Neural progenitor cell (in vitro differentiated cells): ENCODE measurements at regions not wholly inside any gene's neighbourhood (a gene's known extent, or its start where the extent isn't known, plus 50 kb on each side); places are given as distances from the start of the nearest gene placed in this dataset.

ENCODE experiments used
- DNase-seq: peaks from one replicate; pipeline ENCODE4 v3.0.0-alpha.2; 2016; ENCODE audit warnings: low spot score
- H2AFZ ChIP-seq: fragments of 200-600 bp; sonication (generic); replicated peaks from 2 replicates; pipeline ENCODE4 v1.6.1; 2016; ENCODE audit warnings: antibody characterized with exemption
- H3F3A ChIP-seq: fragments of 200-600 bp; sonication (generic); 2 replicates; pipeline ENCODE4 v1.6.1; 2016; ENCODE audit warnings: antibody characterized with exemption, low read depth
- H3K27ac ChIP-seq: fragments of 200-600 bp; sonication (generic); 2 replicates; pipeline ENCODE4 v1.5.1; 2016; ENCODE audit warnings: mild to moderate bottlenecking
- H3K27me3 ChIP-seq: fragments of 200-600 bp; sonication (generic); 2 replicates; pipeline ENCODE4 v1.6.1; 2016; ENCODE audit warnings: mild to moderate bottlenecking, moderate library complexity
- H3K36me3 ChIP-seq: fragments of 200-600 bp; sonication (generic); 2 replicates; pipeline ENCODE4 v1.5.1; 2016
- H3K4me1 ChIP-seq: fragments of 200-600 bp; sonication (generic); 2 replicates; pipeline ENCODE4 v1.6.1; 2016; ENCODE audit warnings: mixed run types
- H3K4me2 ChIP-seq: fragments of 200-600 bp; sonication (generic); 2 replicates; pipeline ENCODE4 v1.6.1; 2016
- H3K4me3 ChIP-seq: fragments of 200-600 bp; sonication (generic); 2 replicates; pipeline ENCODE4 v1.5.1; 2016
- H3K79me2 ChIP-seq: fragments of 200-600 bp; sonication (generic); 2 replicates; pipeline ENCODE4 v1.6.1; 2016; ENCODE audit warnings: low read depth
- H3K9ac ChIP-seq: fragments of 200-600 bp; sonication (generic); 2 replicates; pipeline ENCODE4 v1.6.1; 2016
- H3K9me3 ChIP-seq: fragments of 200-600 bp; sonication (generic); 2 replicates; pipeline ENCODE4 v1.5.1; 2016; ENCODE audit warnings: low read depth
- H4K20me1 ChIP-seq: fragments of 200-600 bp; sonication (generic); 2 replicates; pipeline ENCODE4 v1.6.1; 2016; ENCODE audit warnings: low read depth
- H3K27ac Mint-ChIP-seq: 3 replicates; pipeline ENCODE4 v1.8.0; 2021; ENCODE audit warnings: mixed read lengths
- H3K27me3 Mint-ChIP-seq: 2 replicates; pipeline ENCODE4 v1.8.0; 2022; ENCODE audit warnings: low read depth, mild to moderate bottlenecking, inconsistent platforms, moderate library complexity, mixed read lengths; ENCODE audit not compliant: insufficient read depth
- H3K36me3 Mint-ChIP-seq: 3 replicates; pipeline ENCODE4 v1.8.0; 2021; ENCODE audit warnings: mixed read lengths
- H3K4me1 Mint-ChIP-seq: 3 replicates; pipeline ENCODE4 v1.8.0; 2021; ENCODE audit warnings: mixed read lengths
- H3K4me3 Mint-ChIP-seq: 3 replicates; pipeline ENCODE4 v1.8.0; 2021; ENCODE audit warnings: mild to moderate bottlenecking, moderate library complexity, mixed read lengths
- H3K9me3 Mint-ChIP-seq: 3 replicates; pipeline ENCODE4 v1.8.0; 2020; ENCODE audit warnings: mixed read lengths
- CTCF ChIP-seq: fragments of 200-600 bp; sonication (generic); IDR thresholded peaks from 2 replicates; pipeline ENCODE4 v1.5.1; 2017; ENCODE audit warnings: antibody characterized with exemption, mild to moderate bottlenecking
- EZH2 ChIP-seq: fragments of 200-600 bp; sonication (generic); IDR thresholded peaks from 2 replicates; pipeline ENCODE4 v1.6.1; 2017; ENCODE audit warnings: antibody characterized with exemption, mild to moderate bottlenecking, moderate library complexity
- EZH2phosphoT487 ChIP-seq: fragments of 200-600 bp; sonication (generic); IDR thresholded peaks from 2 replicates; pipeline ENCODE4 v1.6.1; 2017; ENCODE audit warnings: antibody characterized with exemption

GRCh38 chr2:176597916-176598315, 328.7 kb downstream of the MTX2 start:
- Histone ChIP-seq H4K20me1 (no peaks in the 10 kb centered on the region), H3K9ac (no peak overlapping the region), H3K36me3 (no peaks in the 10 kb centered on the region), H3K4me1 (no peaks in the 10 kb centered on the region), H3K4me2 (no peak overlapping the region), H3K27ac (no peak overlapping the region), H3F3A (no peaks in the 10 kb centered on the region), H3K27me3 (peaks cover 1% of the 10 kb centered on the region), H2AFZ (no peak overlapping the region), H3K4me3 (no peak overlapping the region), H3K9me3 (no peaks in the 10 kb centered on the region), H3K79me2 (no peaks in the 10 kb centered on the region)
- no peaks in the 10 kb centered on the region for H3K9me3 Mint-ChIP-seq
- TF ChIP-seq CTCF = no peak
- TF ChIP-seq EZH2phosphoT487 = no peak
- TF ChIP-seq EZH2 = no peak
- H3K27me3 Mint-ChIP-seq = peaks cover 2% of the 10 kb centered on the region
- H3K27ac Mint-ChIP-seq = no peak overlapping the region
- DNase-seq = no peak
- no peaks in the 10 kb centered on the region for H3K36me3 Mint-ChIP-seq
- H3K4me1 Mint-ChIP-seq = peaks cover 5% of the 10 kb centered on the region
- H3K4me3 Mint-ChIP-seq = no peak overlapping the region

GRCh38 chr2:176598351-176598750, 329.1 kb downstream of the MTX2 start:
- peaks cover 5% of the 10 kb centered on the region for H3K4me1 Mint-ChIP-seq
- no peaks in the 10 kb centered on the region for H4K20me1 ChIP-seq

GRCh38 chr2:176599796-176600485, 330.7 kb downstream of the MTX2 start:
- peaks cover 11% of the 10 kb centered on the region for H3K27me3 ChIP-seq
- TF ChIP-seq EZH2phosphoT487 = no peak
- no peak for TF ChIP-seq CTCF
- no peak for TF ChIP-seq EZH2
- DNase-seq = peak; percentile 9
- H4K20me1 ChIP-seq = no peaks in the 10 kb centered on the region
- H3K9ac ChIP-seq = no peak overlapping the region
- Mint-ChIP-seq H3K27ac (no peak overlapping the region), H3K36me3 (no peaks in the 10 kb centered on the region), H3K4me1 (peaks cover 5% of the 10 kb centered on the region), H3K4me3 (no peak overlapping the region), H3K9me3 (no peaks in the 10 kb centered on the region), H3K27me3 (peaks cover 2% of the 10 kb centered on the region)
- H3K27ac ChIP-seq = no peak overlapping the region
- no peaks in the 10 kb centered on the region for H3K4me1 ChIP-seq
- H3K36me3 ChIP-seq = no peaks in the 10 kb centered on the region
- no peaks in the 10 kb centered on the region for H3F3A ChIP-seq
- no peak overlapping the region for H2AFZ ChIP-seq
- no peaks in the 10 kb centered on the region for H3K9me3 ChIP-seq
- no peaks in the 10 kb centered on the region for H3K79me2 ChIP-seq
- H3K4me3 ChIP-seq = no peak overlapping the region
- H3K4me2 ChIP-seq = no peak overlapping the region

More at GRCh38 chr2:176598351-176598750, 329.1 kb downstream of the MTX2 start:
- Mint-ChIP-seq H3K4me3 (no peak overlapping the region), H3K9me3 (no peaks in the 10 kb centered on the region), H3K27ac (no peak overlapping the region), H3K27me3 (peaks cover 2% of the 10 kb centered on the region), H3K36me3 (no peaks in the 10 kb centered on the region)
- H2AFZ ChIP-seq = no peak overlapping the region
- DNase-seq = no peak
- H3K4me3 ChIP-seq = no peak overlapping the region
- no peak for TF ChIP-seq EZH2phosphoT487
- TF ChIP-seq EZH2 = no peak
- no peak for TF ChIP-seq CTCF
- H3K27me3 ChIP-seq = peaks cover 5% of the 10 kb centered on the region
- no peak overlapping the region for H3K4me2 ChIP-seq
- no peaks in the 10 kb centered on the region for H3F3A ChIP-seq
- no peaks in the 10 kb centered on the region for H3K4me1 ChIP-seq
- no peak overlapping the region for H3K27ac ChIP-seq
- no peaks in the 10 kb centered on the region for H3K36me3 ChIP-seq
- H3K9ac ChIP-seq = no peak overlapping the region
- no peaks in the 10 kb centered on the region for H3K9me3 ChIP-seq
- H3K79me2 ChIP-seq = no peaks in the 10 kb centered on the region
